ENCODE measurements at regions not wholly inside any gene's neighbourhood (a gene's known extent, or its start where the extent isn't known, plus 50 kb on each side); places are given as distances from the start of the nearest gene placed in this dataset.

DNA sequence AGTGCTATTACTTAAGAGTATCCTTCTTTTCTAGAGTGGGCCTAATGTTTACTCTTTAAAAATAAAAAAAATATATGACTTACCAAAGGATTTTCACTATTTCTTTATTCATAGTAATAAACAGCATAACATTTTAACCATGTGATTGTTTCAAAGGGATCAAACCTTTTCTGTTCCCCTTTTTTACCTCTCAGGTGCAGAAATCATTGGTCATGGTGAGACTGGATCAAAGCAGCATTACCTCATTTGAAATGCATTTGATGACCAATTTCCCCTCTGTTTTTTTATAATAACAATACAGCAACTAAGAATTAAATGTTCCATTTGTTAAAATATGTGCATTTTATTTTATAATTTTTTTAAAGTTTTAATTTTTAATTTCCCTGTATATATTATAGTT is 598.0 kb upstream of the RGMB start:
- no peaks in the 10 kb centered on the region for H4K20me1 ChIP-seq (ENCODE audit: insufficient read depth)
- TF ChIP-seq, protein P1, sequence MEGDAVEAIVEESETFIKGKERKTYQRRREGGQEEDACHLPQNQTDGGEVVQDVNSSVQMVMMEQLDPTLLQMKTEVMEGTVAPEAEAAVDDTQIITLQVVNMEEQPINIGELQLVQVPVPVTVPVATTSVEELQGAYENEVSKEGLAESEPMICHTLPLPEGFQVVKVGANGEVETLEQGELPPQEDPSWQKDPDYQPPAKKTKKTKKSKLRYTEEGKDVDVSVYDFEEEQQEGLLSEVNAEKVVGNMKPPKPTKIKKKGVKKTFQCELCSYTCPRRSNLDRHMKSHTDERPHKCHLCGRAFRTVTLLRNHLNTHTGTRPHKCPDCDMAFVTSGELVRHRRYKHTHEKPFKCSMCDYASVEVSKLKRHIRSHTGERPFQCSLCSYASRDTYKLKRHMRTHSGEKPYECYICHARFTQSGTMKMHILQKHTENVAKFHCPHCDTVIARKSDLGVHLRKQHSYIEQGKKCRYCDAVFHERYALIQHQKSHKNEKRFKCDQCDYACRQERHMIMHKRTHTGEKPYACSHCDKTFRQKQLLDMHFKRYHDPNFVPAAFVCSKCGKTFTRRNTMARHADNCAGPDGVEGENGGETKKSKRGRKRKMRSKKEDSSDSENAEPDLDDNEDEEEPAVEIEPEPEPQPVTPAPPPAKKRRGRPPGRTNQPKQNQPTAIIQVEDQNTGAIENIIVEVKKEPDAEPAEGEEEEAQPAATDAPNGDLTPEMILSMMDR (IDR thresholded peaks at IDR 0.05; ENCODE audit: poor library complexity, severe bottlenecking): no peak
- no peak for TF ChIP-seq EP300 (conservative IDR thresholded peaks at IDR 0.05; ENCODE audit: poor library complexity, severe bottlenecking)
- no peak for TF ChIP-seq POLR2AphosphoS5 (IDR thresholded peaks at IDR 0.05)
- TF ChIP-seq TAF1 (IDR thresholded peaks at IDR 0.05; ENCODE audit: low read depth): no peak
- TF ChIP-seq EZH2 (IDR thresholded peaks at IDR 0.05; ENCODE audit: borderline replicate concordance, insufficient read depth, low read length, poor library complexity, severe bottlenecking): no peak
- TF ChIP-seq, protein P2, sequence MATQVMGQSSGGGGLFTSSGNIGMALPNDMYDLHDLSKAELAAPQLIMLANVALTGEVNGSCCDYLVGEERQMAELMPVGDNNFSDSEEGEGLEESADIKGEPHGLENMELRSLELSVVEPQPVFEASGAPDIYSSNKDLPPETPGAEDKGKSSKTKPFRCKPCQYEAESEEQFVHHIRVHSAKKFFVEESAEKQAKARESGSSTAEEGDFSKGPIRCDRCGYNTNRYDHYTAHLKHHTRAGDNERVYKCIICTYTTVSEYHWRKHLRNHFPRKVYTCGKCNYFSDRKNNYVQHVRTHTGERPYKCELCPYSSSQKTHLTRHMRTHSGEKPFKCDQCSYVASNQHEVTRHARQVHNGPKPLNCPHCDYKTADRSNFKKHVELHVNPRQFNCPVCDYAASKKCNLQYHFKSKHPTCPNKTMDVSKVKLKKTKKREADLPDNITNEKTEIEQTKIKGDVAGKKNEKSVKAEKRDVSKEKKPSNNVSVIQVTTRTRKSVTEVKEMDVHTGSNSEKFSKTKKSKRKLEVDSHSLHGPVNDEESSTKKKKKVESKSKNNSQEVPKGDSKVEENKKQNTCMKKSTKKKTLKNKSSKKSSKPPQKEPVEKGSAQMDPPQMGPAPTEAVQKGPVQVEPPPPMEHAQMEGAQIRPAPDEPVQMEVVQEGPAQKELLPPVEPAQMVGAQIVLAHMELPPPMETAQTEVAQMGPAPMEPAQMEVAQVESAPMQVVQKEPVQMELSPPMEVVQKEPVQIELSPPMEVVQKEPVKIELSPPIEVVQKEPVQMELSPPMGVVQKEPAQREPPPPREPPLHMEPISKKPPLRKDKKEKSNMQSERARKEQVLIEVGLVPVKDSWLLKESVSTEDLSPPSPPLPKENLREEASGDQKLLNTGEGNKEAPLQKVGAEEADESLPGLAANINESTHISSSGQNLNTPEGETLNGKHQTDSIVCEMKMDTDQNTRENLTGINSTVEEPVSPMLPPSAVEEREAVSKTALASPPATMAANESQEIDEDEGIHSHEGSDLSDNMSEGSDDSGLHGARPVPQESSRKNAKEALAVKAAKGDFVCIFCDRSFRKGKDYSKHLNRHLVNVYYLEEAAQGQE (IDR thresholded peaks at IDR 0.05; ENCODE audit: borderline replicate concordance): no peak
- H3K36me3 ChIP-seq (ENCODE audit: insufficient read depth, low read length): no peaks in the 10 kb centered on the region

DNA sequence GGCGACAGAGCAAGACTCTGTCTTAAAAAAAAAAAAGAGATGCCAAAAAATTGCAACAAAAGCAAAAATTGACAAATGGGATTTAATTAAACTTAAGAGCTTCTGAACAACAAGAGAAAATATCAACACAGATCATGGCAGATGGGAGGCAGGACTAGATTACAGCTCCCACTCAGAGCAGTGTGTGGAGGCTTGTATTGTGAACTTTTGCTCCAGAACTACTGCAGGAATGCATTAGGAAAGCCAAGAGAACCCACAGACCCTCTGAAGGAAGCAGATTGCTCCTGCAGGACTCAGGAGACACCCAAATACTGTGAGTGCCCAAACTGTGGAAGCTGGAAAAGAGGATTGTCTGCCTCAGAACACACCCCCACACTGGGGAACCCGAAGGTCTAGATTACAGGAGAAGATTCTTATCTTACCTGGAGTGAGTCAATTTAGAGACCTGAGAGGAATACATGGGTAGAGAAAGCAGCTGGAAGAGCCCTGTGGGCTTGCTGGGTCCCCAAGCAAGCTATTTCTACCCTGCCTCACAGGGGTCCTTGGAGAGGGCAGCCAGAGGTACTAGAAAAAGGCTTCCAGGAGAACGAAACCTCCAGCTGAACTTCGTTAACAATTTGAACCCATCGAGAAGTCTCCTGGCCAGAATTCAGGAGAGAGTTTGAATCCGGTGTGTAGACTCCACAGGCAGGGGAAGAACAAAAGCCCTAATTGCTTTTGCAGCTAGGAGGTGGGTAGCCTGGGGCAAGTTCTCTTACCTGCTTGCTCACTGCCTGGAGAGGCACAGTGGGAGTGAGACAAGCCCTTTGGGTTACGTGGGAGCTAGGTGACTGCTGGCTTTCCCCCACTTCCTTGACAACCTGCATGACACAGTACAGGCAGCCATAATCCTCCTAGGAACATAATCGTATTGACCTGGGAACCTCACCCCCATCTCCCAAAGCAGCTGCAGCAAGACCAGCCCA is 593.4 kb upstream of the RGMB start:
- H3F3A ChIP-seq (ENCODE audit: insufficient read depth, low read length, poor library complexity, severe bottlenecking): no peaks in the 10 kb centered on the region
- TF ChIP-seq TAF1 (IDR thresholded peaks at IDR 0.05; ENCODE audit: low read depth) (no peak), EP300 (conservative IDR thresholded peaks at IDR 0.05; ENCODE audit: poor library complexity, severe bottlenecking) (no peak), EZH2 (IDR thresholded peaks at IDR 0.05; ENCODE audit: borderline replicate concordance, insufficient read depth, low read length, poor library complexity, severe bottlenecking) (no peak), SMC3 (conservative IDR thresholded peaks at IDR 0.05; ENCODE audit: poor library complexity) (no peak), MXI1 (conservative IDR thresholded peaks at IDR 0.05; ENCODE audit: poor library complexity, severe bottlenecking) (no peak), POLR2AphosphoS5 (IDR thresholded peaks at IDR 0.05) (no peak), RAD21 (conservative IDR thresholded peaks at IDR 0.05) (no peak)
- TF ChIP-seq, protein P1 (IDR thresholded peaks at IDR 0.05; ENCODE audit: poor library complexity, severe bottlenecking): no peak
- TF ChIP-seq, protein P2 (IDR thresholded peaks at IDR 0.05; ENCODE audit: borderline replicate concordance): no peak

More for the DNA sequence above, 598.0 kb upstream of the RGMB start:
- Histone ChIP-seq H3K27me3 (ENCODE audit: insufficient read depth, low read depth, low read length) (no peaks in the 10 kb centered on the region), H3K9me2 (ENCODE audit: insufficient read depth, low read length) (no peaks in the 10 kb centered on the region), H3K4me2 (ENCODE audit: low read length) (no peak overlapping the region), H3K9ac (ENCODE audit: low read length) (no peak overlapping the region), H3F3A (ENCODE audit: insufficient read depth, low read length, poor library complexity, severe bottlenecking) (no peaks in the 10 kb centered on the region), H3K79me2 (replicated peaks; ENCODE audit: insufficient read depth, low read length) (no peaks in the 10 kb centered on the region), H3K4me3 (ENCODE audit: low read length) (no peak overlapping the region), H3K9me3 (ENCODE audit: low read length) (no peaks in the 10 kb centered on the region), H3K27ac (ENCODE audit: low read length) (no peak overlapping the region), H2AFZ (ENCODE audit: low read depth, low read length) (no peak overlapping the region)

More for the DNA sequence above, 593.4 kb upstream of the RGMB start:
- no peak overlapping the region for H2AFZ ChIP-seq (ENCODE audit: low read depth, low read length)
- H3K4me3 ChIP-seq (ENCODE audit: low read length): no peak overlapping the region
- H3K9me3 ChIP-seq (ENCODE audit: low read length): no peaks in the 10 kb centered on the region
- no peaks in the 10 kb centered on the region for H4K20me1 ChIP-seq (ENCODE audit: insufficient read depth)
- no peaks in the 10 kb centered on the region for H3K79me2 ChIP-seq (replicated peaks; ENCODE audit: insufficient read depth, low read length)
- no peak overlapping the region for H3K9ac ChIP-seq (ENCODE audit: low read length)
- no peak overlapping the region for H3K27ac ChIP-seq (ENCODE audit: low read length)
- no peaks in the 10 kb centered on the region for H3K36me3 ChIP-seq (ENCODE audit: insufficient read depth, low read length)
- no peak overlapping the region for H3K4me2 ChIP-seq (ENCODE audit: low read length)
- no peaks in the 10 kb centered on the region for H3K9me2 ChIP-seq (ENCODE audit: insufficient read depth, low read length)
- H3K27me3 ChIP-seq (ENCODE audit: insufficient read depth, low read depth, low read length): no peaks in the 10 kb centered on the region
